ENCODE measurements at regions not wholly inside any gene's neighbourhood (a gene's known extent, or its start where the extent isn't known, plus 50 kb on each side); places are given as distances from the start of the nearest gene placed in this dataset.

GRCh38 chr9:135209852-135210251, 122.4 kb downstream of the OLFM1 start:
- dilution Hi-C loops (cut with HindIII; ENCODE audit: low sequenced_read_pairs, unreplicated experiment) (no loop called here), intact Hi-C loops (cut with micrococcal nuclease) (no loop called here), in situ Hi-C loops (cut with MboI; ENCODE audit: low sequenced_read_pairs) (no loop called here)
- H2BK120ac ChIP-seq (ENCODE audit: low read depth, low read length): no peak overlapping the region
- no peaks in the 10 kb centered on the region for H3K36me3 ChIP-seq (ENCODE audit: control insufficient read depth, insufficient read depth, low read length)
- no peak overlapping the region for H2AK9ac ChIP-seq (replicated peaks; ENCODE audit: low read depth, low read length, poor library complexity)
- no peak overlapping the region for H4K5ac ChIP-seq (ENCODE audit: low read depth, low read length)
- H3K9me3 ChIP-seq (ENCODE audit: control insufficient read depth, insufficient read depth, low read length): peaks cover 40% of the 10 kb centered on the region
- BruUV-seq (replicated peaks): no TSS peak
- H2BK5ac ChIP-seq (ENCODE audit: low read depth, low read length, poor library complexity, severe bottlenecking): no peak overlapping the region
- H2AK5ac ChIP-seq (ENCODE audit: low read depth, low read length): no peak overlapping the region
- H4K8ac ChIP-seq (ENCODE audit: low read depth in 2 of 2, low read length in 2 of 2): no peak overlapping the region
- no peak overlapping the region for H3K14ac ChIP-seq (replicated peaks; ENCODE audit: low read depth, low read length)
- DNase-seq (peak; percentile 1), ATAC-seq (ENCODE audit: low read depth) (no peak)
- H4K20me1 ChIP-seq (ENCODE audit: insufficient read depth, low read length): no peaks in the 10 kb centered on the region
- H2BK15ac ChIP-seq (ENCODE audit: low read depth, low read length): no peak overlapping the region
- no peak overlapping the region for H2BK20ac ChIP-seq (ENCODE audit: low read depth, low read length)
- no peak overlapping the region for H3K56ac ChIP-seq (ENCODE audit: extremely low read depth, insufficient read depth, low read length)
- H3K23ac ChIP-seq (ENCODE audit: low read depth, low read length): no peak overlapping the region
- no peak overlapping the region for H3K27ac ChIP-seq (ENCODE audit: insufficient read depth, low read length)
- no peak overlapping the region for H3K4ac ChIP-seq (ENCODE audit: low read depth, low read length)
- no peak overlapping the region for H4K91ac ChIP-seq (ENCODE audit: insufficient read depth, low read depth, low read length)
- H3K18ac ChIP-seq (ENCODE audit: low read depth, low read length): no peak overlapping the region
- H2AFZ ChIP-seq (replicated peaks; ENCODE audit: low read length, poor library complexity): no peak overlapping the region
- H3K9ac ChIP-seq (ENCODE audit: low read depth, low read length): no peak overlapping the region
- no peaks in the 10 kb centered on the region for H3K9me1 ChIP-seq (ENCODE audit: insufficient read depth, low read length)
- ChIA-PET POLR2A (ENCODE audit: unreplicated experiment) (no interaction called here), CTCF (no interaction called here)
- H3K4me1 ChIP-seq (ENCODE audit: control insufficient read depth, insufficient read depth, low read length): no peaks in the 10 kb centered on the region
- H3K27me3 ChIP-seq (ENCODE audit: control insufficient read depth, insufficient read depth, low read length): no peaks in the 10 kb centered on the region
- no peak overlapping the region for H3K4me3 ChIP-seq (ENCODE audit: insufficient read depth, low read depth, low read length)
- 0% methylated on average over 1 of the region's 2 CpGs; no CpG with 5 or more reads in 1 of the 2 experiments for WGBS, 2 experiments (ENCODE audit: extremely low coverage in 2 of 2, insufficient read length in 1 of 2)
- no peaks in the 10 kb centered on the region for H3K79me1 ChIP-seq (ENCODE audit: low read depth in 1 of 2, low read length in 2 of 2)
- H3K4me2 ChIP-seq (ENCODE audit: low read depth, low read length): no peak overlapping the region
- no peak for TF ChIP-seq RAD21 (IDR thresholded peaks at IDR 0.05; ENCODE audit: low read length)
- no peak for TF ChIP-seq CHD1 (IDR thresholded peaks at IDR 0.05; ENCODE audit: low read depth, low read length)
- no peak for TF ChIP-seq MXI1 (IDR thresholded peaks at IDR 0.05; ENCODE audit: borderline replicate concordance, low read depth, low read length)
- TF ChIP-seq CEBPB (IDR thresholded peaks at IDR 0.05; ENCODE audit: low read depth, low read length): no peak
- TF ChIP-seq BHLHE40 (IDR thresholded peaks at IDR 0.05; ENCODE audit: low read depth, low read length): no peak
- TF ChIP-seq POLR2A (IDR thresholded peaks at IDR 0.05; ENCODE audit: low read depth, low read length): no peak
- no peak for TF ChIP-seq SMC3 (IDR thresholded peaks at IDR 0.05; ENCODE audit: low read depth, low read length)
- no peak for TF ChIP-seq MAZ (IDR thresholded peaks at IDR 0.05; ENCODE audit: borderline replicate concordance, low read depth, low read length)
- TF ChIP-seq CTCF (conservative IDR thresholded peaks at IDR 0.05; ENCODE audit: low read depth, low read length): no peak
- no peak for TF ChIP-seq FOS (IDR thresholded peaks at IDR 0.05; ENCODE audit: low read depth, low read length)
- no peak for TF ChIP-seq USF2 (IDR thresholded peaks at IDR 0.05; ENCODE audit: low read depth, low read length)
- TF ChIP-seq ELK1 (IDR thresholded peaks at IDR 0.05; ENCODE audit: borderline replicate concordance, low read depth, low read length): no peak
- TF ChIP-seq RFX5 (IDR thresholded peaks at IDR 0.05; ENCODE audit: low read depth, low read length): no peak
- no peak for TF ChIP-seq RCOR1 (IDR thresholded peaks at IDR 0.05; ENCODE audit: insufficient replicate concordance, low read length)

Measured in IMR-90 (cell line).